ENCODE measurements at regions not wholly inside any gene's neighbourhood (a gene's known extent, or its start where the extent isn't known, plus 50 kb on each side); places are given as distances from the start of the nearest gene placed in this dataset.

DNA sequence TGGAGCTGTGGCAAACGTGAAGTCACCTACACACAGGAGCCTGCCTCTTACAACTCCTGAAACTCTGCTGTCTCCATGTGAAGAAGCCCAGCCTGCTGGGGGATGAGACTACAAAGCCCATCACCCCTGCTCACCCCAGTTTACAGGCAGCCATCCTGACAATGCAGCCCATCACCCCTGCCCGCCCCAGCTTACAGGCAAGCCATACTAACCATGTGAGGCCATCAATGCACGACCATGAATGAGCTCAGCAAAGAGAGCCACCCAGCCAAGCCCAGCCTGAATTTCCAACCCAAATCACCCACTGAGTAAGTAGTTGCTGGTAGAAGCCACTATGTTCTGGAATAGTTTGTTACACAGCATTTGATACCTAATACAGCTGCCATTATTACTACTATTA lies 185.4 kb upstream of the NSMCE3 start:
- dilution Hi-C loops (cut with MboI; ENCODE audit: extremely low pct_ligation_motif_present, low sequenced_read_pairs) = no loop called here

DNA sequence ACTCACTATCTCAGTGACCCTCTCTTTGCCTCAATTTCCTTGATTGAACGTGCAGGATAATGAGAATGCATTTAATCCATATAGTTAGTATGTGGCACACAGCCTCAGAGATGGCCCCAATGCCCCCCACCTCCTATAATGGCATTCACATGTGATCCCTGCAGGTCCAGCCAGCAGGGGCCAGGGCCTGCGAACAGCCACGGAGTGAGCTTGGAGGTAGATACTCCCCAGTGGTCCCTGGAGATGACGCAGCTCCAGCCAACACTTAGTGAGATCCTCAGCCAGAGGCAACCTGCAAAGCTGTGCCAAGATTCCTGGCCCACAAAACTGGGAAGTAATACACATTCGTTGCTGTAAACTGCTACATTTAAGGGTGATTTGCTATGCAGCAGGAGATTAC lies 184.9 kb upstream of the NSMCE3 start:
- dilution Hi-C loops (cut with MboI; ENCODE audit: extremely low pct_ligation_motif_present, low sequenced_read_pairs) = no loop called here
- no peak for DNase-seq (ENCODE audit: low read depth, low spot score)
- no peak for FAIRE-seq

More for the DNA sequence above, 185.4 kb upstream of the NSMCE3 start:
- H3K27me3 ChIP-seq (ENCODE audit: control insufficient read depth, extremely low read depth, insufficient read depth, low read length) = no peaks in the 10 kb centered on the region
- H2AFZ ChIP-seq (ENCODE audit: control insufficient read depth, low read length) = no peak overlapping the region
- no peaks in the 10 kb centered on the region for H4K20me1 ChIP-seq (ENCODE audit: control insufficient read depth, extremely low read depth, insufficient read depth, low read length)
- no peak overlapping the region for H3K4me3 ChIP-seq (ENCODE audit: control insufficient read depth in 2 of 3, extremely low read depth in 1 of 3, insufficient read depth in 2 of 3, low read depth in 1 of 3, low read length in 3 of 3)
- no peak overlapping the region for H3K4me2 ChIP-seq (ENCODE audit: control insufficient read depth, extremely low read depth, insufficient read depth, low read depth, low read length)
- H3K9me1 ChIP-seq (ENCODE audit: control insufficient read depth, extremely low read depth, insufficient read depth, low read length) = no peaks in the 10 kb centered on the region
- FAIRE-seq (no peak), DNase-seq (ENCODE audit: low read depth, low spot score) (no peak)
- no peaks in the 10 kb centered on the region for H3K36me3 ChIP-seq (ENCODE audit: control insufficient read depth in 2 of 2, extremely low read depth in 1 of 2, insufficient read depth in 2 of 2, low read length in 2 of 2)
- no peaks in the 10 kb centered on the region for H3K4me1 ChIP-seq (ENCODE audit: control insufficient read depth, extremely low read depth, insufficient read depth, low read length)
- no peak overlapping the region for H3K9ac ChIP-seq (ENCODE audit: control insufficient read depth, extremely low read depth, insufficient read depth, low read length)
- TF ChIP-seq, protein P1, sequence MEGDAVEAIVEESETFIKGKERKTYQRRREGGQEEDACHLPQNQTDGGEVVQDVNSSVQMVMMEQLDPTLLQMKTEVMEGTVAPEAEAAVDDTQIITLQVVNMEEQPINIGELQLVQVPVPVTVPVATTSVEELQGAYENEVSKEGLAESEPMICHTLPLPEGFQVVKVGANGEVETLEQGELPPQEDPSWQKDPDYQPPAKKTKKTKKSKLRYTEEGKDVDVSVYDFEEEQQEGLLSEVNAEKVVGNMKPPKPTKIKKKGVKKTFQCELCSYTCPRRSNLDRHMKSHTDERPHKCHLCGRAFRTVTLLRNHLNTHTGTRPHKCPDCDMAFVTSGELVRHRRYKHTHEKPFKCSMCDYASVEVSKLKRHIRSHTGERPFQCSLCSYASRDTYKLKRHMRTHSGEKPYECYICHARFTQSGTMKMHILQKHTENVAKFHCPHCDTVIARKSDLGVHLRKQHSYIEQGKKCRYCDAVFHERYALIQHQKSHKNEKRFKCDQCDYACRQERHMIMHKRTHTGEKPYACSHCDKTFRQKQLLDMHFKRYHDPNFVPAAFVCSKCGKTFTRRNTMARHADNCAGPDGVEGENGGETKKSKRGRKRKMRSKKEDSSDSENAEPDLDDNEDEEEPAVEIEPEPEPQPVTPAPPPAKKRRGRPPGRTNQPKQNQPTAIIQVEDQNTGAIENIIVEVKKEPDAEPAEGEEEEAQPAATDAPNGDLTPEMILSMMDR (optimal IDR thresholded peaks at IDR 0.05 in 1 of 3, IDR thresholded peaks at IDR 0.05 in 1 of 3, conservative IDR thresholded peaks at IDR 0.05 in 1 of 3; ENCODE audit: extremely low read depth in 1 of 3, insufficient read depth in 2 of 3, low read length in 3 of 3) = no peak
- no peak for TF ChIP-seq EZH2 (IDR thresholded peaks at IDR 0.05; ENCODE audit: low read length)
- H3K27ac ChIP-seq (ENCODE audit: control insufficient read depth, insufficient read depth, low read length) = no peak overlapping the region
- no peaks in the 10 kb centered on the region for H3K79me2 ChIP-seq (ENCODE audit: control insufficient read depth, insufficient read depth, low read length)
- no peaks in the 10 kb centered on the region for H3K9me3 ChIP-seq (ENCODE audit: control insufficient read depth, low read depth, low read length)

More for the DNA sequence above, 184.9 kb upstream of the NSMCE3 start:
- Histone ChIP-seq H4K20me1 (ENCODE audit: control insufficient read depth, extremely low read depth, insufficient read depth, low read length) (no peaks in the 10 kb centered on the region), H3K9me3 (ENCODE audit: control insufficient read depth, low read depth, low read length) (no peaks in the 10 kb centered on the region), H3K79me2 (ENCODE audit: control insufficient read depth, insufficient read depth, low read length) (no peaks in the 10 kb centered on the region), H3K4me3 (ENCODE audit: control insufficient read depth in 2 of 3, extremely low read depth in 1 of 3, insufficient read depth in 2 of 3, low read depth in 1 of 3, low read length in 3 of 3) (no peak overlapping the region), H2AFZ (ENCODE audit: control insufficient read depth, low read length) (no peak overlapping the region), H3K4me1 (ENCODE audit: control insufficient read depth, extremely low read depth, insufficient read depth, low read length) (no peaks in the 10 kb centered on the region), H3K27me3 (ENCODE audit: control insufficient read depth, extremely low read depth, insufficient read depth, low read length) (no peaks in the 10 kb centered on the region), H3K36me3 (ENCODE audit: control insufficient read depth in 2 of 2, extremely low read depth in 1 of 2, insufficient read depth in 2 of 2, low read length in 2 of 2) (no peaks in the 10 kb centered on the region), H3K4me2 (ENCODE audit: control insufficient read depth, extremely low read depth, insufficient read depth, low read depth, low read length) (no peak overlapping the region), H3K9me1 (ENCODE audit: control insufficient read depth, extremely low read depth, insufficient read depth, low read length) (no peaks in the 10 kb centered on the region), H3K27ac (ENCODE audit: control insufficient read depth, insufficient read depth, low read length) (no peak overlapping the region), H3K9ac (ENCODE audit: control insufficient read depth, extremely low read depth, insufficient read depth, low read length) (no peak overlapping the region)
- TF ChIP-seq, protein P1 (optimal IDR thresholded peaks at IDR 0.05 in 1 of 3, IDR thresholded peaks at IDR 0.05 in 1 of 3, conservative IDR thresholded peaks at IDR 0.05 in 1 of 3; ENCODE audit: extremely low read depth in 1 of 3, insufficient read depth in 2 of 3, low read length in 3 of 3) = no peak
- no peak for TF ChIP-seq EZH2 (IDR thresholded peaks at IDR 0.05; ENCODE audit: low read length)
